ENCODE measurements at regions not wholly inside any gene's neighbourhood (a gene's known extent, or its start where the extent isn't known, plus 50 kb on each side); places are given as distances from the start of the nearest gene placed in this dataset.

DNA sequence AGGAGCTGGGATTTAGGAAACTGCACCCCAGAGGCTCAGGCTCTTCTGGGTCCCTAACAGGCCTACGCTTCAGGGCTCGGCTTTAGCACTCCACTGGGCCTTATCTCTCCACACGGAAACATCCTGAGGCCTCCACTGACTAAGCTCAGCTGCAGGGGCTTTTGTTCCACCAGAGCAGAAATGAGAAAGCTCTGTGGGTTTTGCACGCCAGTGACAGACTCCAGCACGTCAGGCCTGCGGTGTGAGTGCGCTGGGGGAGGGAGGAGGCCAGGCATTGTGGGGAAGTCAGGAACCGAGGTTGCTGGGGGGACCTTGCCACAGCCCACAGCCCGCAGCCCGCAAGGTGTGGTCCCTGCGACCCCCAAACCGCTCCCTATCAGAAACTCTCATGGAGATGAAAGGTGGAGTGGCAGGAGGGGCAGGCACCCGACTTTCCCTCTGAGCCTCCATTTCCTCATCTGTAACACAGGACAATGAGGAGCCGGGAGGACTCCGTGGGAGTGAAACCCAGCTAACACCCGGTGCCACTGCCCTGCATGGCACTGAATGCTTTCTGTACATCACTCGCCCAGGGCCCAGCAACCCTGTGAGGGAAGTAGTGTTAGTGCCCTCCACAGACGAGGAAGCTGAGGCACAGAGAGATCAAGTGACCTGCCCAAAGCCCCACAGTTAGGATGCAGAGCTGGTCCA, 106.5 kb downstream of the TPRA1 start:
- no peak for DNase-seq

DNA sequence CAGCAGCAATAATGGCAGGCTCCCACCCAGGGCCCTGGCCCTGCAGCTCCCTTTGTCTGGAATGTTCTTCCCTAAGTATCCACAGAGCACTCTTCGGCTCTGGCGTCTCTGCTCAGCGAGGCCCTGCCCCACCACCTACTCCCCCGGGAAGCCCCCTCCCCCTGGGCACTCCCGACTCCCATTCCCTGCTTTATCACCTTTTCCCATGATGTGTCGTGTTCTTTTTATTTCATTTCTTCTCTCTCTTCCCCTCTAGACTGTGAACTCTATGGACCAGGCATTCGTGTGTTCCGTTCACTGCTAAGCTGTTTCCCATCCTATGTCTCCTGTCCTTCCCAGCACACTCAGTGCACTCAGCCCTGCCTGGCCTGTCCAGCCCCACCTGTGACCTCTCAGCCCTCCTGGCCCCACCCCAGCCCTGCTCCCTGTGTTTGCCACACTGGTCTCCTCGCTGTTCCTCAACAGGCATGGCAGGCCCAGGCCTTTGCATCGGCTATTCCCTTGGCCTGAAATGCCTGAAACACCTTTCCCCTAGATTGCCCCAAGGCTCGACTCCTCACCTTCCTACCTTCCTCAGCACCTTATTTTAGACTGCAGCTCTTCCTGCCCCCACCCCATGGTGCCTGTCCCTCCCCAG, 107.4 kb downstream of the TPRA1 start:
- DNase-seq = no peak

DNA sequence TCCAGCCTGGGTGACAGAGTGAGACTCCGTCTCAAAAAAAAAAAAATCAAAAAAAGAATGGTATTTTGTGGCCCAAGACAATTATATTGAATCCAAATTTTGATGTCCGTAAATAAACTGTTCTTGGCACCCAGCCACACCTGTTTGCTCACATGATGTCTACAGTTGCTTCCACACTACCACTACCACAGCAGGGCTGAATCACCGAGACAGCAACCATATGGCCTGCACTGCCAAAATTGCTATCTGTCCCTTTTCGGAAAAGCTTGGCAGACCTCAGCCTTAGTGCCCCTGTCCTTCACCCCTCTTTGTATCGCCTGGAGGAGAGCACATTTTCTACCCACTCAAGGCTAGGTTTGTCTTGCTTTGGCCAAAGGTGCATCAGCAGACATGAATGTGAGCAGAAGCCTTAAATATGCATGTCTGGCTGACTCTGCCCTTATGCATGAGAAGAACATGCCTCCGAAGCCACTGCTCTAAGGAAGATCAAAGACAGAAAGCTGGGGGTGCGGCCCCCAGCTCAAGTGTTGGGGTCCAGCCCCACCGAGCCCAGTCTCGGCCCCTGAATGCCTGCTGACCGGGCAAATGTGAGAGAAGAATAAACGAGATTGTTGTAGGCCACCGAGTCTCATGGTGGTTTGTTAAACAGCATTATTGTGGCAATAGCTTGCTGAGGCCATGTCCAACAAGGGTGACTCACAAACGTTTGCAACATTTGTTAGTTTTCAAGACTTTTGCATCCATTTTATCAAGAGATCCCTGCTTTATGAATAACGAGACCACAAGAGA, 108.1 kb downstream of the TPRA1 start:
- DNase-seq = no peak

DNA sequence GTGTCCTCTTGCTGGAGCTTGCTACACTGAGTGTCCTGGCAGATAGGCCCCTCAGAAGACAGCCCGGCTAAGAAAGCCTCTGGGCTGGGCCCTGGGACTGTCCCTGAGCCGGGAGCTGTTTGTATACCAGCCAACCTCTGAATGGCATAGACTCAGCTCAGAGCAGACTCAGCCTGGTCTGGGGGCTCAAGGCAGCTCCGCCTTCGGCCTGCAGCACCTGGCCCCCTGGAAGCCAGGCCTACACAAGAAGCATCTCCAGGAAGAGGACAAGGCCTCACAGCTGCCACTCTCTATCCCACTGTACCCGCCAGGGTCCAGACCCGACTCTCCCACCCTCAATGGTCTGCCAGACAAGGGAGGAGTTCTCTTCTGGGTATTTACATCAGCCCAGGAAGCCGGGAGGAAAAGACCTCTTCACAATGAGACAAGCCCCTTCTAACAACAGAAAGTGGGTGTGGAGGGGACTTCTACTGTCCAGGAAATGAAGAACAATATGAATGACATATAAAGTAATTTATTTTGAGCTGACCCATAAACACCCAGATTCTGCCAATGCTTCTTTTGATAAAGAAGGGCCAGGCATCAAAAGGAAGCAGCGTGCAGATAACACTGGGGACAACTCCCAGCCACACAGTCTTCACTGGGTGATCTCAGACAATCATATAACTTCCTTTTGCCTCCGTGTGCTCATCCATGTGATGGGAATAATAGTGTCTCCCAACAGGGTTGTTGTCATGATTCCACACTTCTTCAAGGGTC, 110.2 kb downstream of the TPRA1 start:
- DNase-seq = no peak

DNA sequence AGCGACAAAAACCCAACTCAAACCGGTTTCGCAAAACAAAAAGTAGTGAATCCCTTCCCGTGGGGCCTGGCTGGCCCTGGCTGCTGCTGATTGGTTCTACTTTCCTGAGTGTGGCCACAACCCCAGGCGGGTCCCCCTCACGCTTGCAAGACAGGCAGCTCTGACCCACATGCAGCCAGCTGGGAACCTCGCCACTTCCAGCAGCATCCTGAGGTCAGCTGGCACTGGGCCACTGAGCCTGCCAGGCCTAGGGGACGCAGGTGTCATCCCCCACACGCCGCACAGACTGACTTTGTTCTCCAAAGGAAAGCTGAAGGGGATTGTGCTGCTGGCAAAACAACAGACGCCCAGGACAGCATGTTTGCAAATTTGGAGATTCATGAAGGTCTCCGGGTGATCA, 111.1 kb downstream of the TPRA1 start:
- no peak for DNase-seq

DNA sequence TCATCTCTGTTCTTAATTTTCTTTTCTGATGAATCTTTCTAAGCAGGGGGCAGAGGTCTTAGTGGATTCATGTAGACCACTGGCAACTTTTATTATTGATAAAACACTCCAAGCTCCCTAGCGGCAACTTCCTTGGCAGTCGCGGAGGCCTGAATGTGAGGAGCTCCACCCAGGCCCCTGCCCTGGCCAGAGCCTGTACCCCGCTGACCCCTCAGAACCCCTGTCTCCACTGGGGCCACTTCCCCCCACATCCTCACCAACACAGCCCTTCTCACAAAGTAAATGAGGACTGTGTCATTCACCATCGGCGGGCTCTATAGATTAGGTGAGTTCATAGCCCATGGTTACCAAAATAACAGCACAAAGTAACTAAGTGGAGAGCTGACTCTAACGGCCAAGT, 111.6 kb downstream of the TPRA1 start:
- no peak for DNase-seq

DNA sequence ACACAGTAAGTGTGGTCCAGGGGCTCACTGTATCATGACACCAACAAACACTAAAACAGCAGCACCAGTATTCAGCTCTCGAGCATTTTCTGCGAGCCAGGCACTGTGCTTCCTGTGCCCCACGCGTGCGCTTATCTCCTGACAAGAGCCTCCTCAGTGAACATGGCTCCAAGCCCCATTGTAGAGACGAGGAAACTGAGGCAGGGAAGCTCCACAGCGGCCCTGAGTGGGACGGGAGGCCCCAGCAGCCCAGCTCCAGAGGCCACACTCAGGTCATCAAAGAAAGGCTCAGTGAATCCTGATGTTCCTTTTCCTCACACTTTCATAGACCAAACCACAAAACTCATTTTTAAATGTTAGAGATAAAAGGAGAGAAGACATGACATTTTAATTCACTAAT, 113.1 kb downstream of the TPRA1 start:
- no peak for DNase-seq

DNA sequence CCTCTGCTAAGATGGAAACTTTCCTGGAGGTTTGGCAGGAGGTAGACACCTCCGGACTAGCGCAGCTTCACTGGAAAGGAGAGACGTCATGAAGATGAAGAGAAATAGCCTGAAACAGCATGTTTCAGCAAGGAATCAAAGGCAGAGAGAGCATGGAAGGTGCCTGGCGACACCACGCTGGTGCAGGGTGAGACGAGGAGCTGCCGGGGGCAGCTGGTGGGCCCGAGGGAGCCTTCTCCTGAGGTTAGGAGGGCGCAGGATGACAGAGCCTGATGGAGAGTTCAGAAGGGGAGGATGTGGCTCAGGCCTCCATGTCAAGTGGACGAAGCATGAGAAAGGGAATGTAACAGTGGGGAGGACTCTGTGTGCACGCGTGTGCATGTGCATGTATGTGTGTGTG, 113.6 kb downstream of the TPRA1 start:
- DNase-seq = no peak

DNA sequence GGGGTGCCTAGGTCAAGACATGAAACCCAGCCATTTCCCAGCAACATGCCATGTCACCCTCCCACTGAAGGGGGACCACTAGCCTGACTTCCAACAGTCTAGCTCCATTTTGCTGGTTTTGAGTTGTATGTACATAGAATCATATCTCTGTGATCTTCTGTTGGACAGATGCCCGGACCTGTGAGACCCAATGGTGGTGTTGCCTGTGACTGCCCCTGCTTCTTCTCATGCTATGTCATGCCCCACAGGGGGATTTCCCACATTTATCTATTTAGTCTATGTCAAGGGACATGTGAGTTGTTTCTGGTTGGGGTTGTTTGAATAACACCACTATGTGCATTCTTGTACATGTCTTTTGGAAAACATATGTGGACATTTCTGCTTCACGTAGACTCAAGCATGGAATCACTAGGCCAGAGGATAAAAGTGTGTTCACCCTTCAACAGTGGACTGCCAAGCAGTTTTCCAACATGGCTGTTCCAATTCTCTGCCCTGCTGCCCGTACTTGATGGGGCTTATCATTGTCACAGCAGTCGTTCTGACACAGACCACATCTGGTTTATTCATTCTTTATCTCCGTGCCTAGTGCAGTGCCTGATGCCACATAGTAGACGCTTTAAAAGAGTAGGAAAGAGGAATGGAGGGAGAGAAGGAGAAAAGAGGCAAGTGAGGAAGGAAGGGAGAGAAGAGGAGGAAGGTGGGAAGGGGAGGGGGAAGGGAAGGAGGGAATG, 114.4 kb downstream of the TPRA1 start:
- no peak for DNase-seq

DNA sequence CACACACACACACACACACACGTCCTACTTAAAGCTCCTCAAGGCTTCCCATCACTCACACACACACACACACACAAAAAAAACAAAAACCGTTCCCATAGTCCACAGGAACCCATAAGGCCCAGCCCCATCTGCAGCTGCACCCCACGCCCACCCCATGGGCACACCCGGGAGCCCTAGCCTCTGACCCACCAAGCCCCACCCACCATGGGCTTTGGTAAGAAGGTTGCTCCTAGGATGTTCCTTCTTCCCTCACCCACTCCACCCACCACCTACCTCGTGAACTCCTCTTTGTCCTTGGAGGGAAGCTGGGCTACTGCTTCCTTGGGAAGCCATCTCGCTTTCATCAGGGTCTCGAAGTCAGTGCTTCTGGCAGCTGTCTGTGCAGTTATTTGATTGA, 115.1 kb downstream of the TPRA1 start:
- no peak for DNase-seq

DNA sequence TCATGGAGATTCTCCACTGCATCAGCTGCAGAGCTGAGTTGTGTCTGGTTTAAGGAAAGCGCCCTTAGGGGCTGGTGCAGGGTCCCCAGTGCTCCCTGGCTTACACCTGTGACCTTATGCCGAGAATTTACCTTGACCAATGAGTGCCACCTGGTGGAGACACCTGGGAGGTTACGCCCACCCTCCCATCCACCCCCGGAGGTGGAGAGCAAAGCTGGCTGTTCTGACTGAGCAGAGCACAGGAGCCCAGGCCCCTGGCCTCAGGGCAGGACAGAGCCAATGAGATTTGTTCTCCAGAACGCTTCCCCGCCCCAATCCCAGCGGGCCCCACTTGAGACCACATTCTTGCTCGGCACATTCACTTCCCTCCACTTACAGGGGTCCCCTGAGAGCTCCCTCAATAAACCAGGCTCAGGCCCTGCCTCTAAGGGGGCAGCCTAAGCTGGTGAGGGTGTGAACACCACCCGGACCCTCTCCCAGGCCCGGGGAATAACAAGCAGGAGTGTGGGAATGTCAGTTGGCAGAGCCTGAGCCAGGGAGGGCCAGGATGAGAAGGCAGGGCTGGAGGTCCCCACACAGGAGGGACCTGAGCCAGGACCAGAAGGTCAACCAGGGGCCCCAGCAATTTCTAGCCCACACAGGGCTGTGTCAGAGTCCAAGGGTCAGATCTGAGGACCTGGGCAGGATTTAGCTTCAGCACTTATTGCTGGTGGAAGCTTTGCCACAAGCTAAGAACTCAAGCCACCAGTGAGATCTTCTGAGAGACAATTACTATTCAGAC, 117.1 kb downstream of the TPRA1 start:
- no peak for DNase-seq

DNA sequence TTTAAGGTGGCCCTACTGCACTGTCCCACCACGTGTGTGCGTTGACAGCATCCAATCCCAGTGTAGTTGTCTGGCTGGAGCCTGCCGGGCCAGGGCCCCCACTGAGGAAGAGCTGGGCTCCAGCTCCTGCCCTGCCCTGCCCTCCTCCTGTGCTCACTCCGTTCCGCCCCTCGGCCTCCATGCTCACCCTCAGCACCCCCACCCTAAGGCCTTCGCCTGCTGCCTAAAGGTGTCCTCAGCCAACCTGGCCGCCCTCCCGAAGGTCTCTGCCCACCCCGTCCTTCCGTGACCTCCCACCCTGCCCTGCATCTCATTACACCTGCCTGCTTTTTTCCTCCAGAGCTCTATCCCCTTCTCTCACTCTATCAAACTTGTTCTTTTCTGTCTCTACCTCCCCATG, 118.0 kb downstream of the TPRA1 start:
- no peak for DNase-seq

DNA sequence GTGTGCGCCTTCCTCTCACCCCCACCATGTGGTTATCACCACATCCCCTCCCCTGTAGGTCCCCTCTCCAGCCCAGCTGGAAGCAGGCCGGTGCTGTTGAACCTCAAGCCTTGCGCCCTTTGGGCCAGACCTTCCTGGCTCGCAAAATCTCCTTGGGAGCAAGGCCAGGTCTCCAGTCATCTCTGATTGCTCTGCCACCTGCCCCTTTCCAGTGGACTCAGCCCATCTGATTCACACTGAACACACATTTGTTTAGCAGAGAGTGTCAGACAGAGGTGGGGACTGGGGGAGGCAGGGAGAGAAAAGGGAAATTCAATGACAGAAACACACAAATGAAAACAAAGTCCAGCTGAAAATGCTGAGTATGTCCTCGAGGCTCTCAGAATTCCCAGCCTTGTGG, 119.4 kb downstream of the TPRA1 start:
- DNase-seq = no peak

DNA sequence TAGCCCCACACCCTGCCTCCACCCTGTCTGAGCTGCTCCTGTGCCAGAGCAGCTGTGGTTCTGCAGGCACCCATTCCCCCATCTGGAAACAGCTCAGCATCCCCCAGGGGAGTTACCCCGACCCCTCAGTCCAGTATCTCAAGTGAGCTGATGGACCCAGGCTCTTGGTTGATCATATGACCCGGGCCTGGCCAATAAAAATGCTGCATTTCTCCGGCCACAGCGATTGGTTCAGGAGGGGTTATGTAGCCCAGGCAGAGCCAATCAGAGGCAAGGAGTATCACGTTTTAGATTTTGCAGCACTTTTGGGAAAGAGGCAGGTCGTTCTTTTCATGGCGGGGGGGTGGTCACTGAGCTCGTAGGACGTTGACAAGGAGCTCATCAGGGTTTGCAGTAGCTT, 120.8 kb downstream of the TPRA1 start:
- DNase-seq = no peak

DNA sequence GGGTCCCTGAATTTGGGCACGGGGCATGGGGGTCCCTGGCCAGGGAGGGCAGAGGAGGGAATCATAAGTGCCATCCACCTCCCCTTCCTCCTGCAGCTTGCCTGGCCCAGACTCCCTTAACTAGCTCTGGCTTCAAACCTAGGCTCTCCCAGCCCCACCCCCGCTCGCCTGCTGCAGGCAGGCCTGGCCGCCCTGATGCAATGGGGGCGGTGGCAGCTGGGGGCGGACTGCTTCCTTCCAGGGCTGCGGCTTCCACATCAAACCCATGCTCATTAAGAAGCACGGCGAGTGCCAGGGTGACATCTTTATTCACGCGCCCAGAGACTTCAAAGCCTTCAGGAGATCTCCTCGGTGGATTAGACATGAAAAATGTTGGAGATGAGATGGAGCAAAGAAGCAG, 123.1 kb downstream of the TPRA1 start:
- no peak for DNase-seq

DNA sequence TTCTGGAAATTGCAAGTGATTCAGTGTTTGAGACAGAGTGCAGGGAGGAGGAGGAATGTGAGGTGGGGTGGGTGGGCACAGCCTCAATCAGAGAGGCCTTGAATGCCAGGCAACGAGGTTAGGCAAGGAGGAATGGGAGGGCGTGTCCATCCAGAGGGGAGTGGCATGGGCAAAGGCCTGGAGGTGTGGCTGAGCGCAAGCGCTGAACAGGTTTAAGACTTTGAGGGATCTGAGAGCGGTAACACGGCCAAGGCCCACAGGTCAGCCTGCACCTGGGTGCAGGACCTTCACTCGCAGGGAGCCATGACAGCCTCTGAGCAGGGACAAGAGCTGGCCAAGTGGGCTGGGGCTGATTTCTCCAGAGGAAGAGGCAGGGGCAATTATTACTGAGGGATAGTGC, 125.9 kb downstream of the TPRA1 start:
- DNase-seq = no peak

DNA sequence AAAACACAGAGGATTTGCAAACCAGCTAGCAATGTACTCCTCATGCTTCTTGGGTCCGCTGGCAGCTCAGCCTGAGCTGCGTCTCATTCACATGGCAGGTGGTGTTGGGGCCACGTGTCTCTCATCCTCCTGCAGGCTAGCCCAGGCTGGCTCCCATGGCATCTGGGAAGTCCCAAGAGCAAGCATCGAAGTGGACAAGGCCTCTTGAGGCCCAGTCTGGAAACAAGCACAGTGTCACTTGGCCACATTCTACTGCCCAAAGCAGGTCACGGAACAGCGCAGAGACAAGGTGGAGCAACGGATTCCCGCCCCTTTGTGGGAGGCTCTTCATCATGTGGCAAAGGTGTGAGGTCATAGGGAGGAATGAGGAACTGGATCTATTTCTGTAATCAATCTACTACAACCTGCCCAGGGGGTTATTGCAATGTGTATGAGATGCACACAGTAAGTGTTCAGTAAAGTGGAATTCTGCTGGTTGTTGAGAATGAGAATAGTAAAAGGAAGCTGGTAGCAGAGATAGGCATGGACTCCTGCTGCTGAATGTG, 128.3 kb downstream of the TPRA1 start:
- DNase-seq = no peak

DNA sequence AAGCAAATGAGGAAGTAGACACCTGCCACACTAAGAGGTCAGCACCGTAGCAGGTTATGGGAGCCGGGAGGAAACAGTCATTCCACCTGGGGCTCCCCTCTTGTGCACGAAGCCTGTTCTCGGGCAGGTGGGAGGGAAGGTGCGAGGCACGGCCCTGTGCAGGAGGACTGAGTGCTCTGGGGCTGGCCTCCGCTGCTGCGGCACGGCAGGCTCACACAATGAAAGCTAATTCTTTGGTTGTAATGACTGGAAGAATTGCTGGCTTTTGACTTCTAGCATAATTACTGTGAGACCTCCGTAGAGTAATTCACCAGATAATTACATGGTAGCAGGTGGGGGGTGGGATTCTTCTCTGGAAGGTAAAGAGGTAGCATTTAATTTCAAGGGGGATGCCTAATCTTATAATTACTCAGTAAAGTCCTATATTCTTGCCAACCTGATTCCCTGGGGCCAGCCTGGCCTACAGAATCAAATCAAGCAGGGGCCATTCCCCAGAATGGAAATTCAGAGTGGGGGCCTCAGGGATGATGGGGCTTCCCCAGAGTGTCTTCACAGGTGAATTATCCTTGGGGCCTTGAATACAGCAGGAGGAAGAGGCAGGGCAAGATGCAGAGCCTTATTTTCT, 129.1 kb downstream of the TPRA1 start:
- DNase-seq = no peak

DNA sequence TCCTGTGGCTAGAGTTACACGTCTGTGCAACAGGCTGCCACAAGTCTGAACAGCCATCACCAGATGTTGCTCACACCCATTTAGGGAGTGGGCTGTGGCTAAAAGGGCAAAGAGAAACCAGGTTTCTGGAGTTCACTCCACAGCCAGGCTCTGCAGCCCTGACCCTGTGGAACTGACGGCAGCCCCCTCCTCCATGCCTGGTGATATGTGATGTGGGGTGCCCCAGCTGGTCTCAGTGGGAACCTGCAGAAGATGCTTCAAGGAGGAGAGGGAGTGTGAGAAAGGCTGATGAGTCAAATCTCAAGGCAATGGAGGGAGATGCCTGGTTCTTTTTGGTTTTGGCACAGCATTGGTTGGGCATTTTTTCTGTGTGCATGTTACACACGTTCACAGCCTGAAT, 130.6 kb downstream of the TPRA1 start:
- no peak for DNase-seq

DNA sequence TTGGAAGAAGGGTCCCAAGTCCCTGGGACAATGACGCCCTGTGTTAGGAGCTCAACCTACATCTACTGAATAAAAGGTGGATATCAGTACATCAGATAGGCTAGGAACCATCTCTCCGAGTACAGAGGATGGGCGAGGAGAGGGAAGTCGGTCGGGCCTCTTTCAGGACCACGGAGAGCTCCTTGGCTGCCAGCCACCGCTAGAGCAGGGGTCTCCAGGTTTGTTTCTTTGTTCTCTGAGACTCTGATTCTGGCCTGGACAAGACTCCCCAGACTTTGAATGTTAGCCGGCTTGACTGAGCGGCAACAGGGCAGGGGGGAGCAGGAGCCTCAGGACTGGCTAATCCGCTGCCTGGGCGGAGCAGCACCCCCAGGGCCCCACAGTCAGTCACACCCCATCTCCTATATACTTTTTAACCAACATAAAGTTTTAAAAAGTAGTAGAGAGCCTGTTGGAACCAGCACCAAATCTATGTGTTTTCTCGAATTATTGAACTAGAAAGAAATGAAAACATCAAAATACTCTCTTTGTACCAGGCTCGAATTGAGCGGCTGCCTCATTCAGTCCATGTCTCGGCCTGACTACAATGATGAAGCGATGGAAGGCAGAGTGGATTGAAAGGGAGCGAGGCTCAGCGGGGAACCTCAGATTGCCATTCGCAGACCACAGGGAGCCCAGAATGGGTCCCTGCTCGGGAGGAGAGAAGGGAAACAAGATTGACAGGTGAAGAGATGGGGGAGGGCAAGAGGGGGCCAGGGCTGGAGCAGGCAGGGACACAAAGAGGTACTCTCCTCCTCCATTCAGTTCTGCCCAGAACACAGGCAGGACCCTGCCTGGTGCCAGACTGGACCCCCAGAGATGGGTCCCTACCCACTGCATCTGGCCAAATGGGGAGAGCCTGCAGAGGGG, 131.6 kb downstream of the TPRA1 start:
- DNase-seq = no peak

Data from T-helper 9 cell (primary cell).